ENCODE measurements at regions not wholly inside any gene's neighbourhood (a gene's known extent, or its start where the extent isn't known, plus 50 kb on each side); places are given as distances from the start of the nearest gene placed in this dataset.
"Not testable (repeated sequence)": the region's sequence is repeated elsewhere in the genome, so short reads cannot be mapped to it uniquely, and the experiment has no call there.

GRCh38 chr20:43404878-43405277 lies 52.8 kb upstream of the SRSF6 start:
- peak; percentile 6 for DNase-seq (ENCODE audit: low read depth)

DNA sequence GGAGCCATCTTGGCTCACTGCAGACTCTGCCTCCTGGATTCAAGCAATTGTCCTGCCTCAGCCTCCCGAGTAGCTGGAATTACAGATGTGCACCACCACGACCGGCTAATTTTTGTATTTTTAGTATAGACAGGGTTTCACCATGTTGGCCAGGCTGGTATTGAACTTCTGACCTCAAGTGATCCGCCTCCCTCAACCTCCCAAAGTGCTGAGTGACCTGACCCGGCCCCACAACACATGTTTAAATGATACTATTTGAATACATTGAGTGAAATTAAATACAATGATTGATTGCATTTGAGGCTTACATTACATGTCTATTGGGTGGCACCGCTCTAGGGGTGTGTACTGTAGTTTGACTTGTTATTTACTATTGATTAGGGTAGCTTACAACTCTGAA lies 56.8 kb upstream of the SRSF6 start:
- DNase-seq (ENCODE audit: low read depth), result not testable (repeated sequence)

DNA sequence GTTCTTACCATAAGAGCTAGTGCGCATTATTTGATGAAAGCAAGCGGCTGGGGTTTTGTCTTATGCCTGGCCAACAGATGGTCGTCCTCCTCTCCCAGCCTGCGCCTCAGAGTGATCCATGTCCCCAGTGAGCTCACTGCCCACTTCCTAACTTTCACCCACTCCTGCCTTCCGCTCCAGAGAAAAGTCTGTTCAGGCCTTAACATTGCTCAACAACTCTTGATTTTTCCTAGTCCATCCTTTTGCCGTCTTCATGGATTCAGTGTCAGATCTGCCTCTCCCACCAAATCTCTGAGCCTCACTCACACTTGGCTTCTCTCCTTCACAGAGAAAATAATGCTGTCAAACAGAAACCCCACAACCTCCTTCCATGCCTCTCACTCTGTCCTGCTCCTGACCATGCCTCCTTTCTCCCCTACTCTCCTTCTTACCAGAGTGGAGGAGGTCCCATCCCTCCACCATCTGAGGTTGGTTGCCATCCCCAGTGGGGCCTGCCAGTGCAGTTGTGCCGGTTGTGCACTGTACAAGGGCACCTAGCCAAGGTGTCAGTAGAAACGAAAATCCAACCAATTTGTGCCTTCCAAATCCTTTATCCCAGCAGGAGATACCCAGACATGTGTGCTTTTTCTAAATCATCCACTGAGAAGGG lies 58.9 kb upstream of the SRSF6 start:
- DNase-seq (ENCODE audit: low read depth), result no peak

GRCh38 chr20:43397147-43397546 lies 60.5 kb upstream of the SRSF6 start:
- DNase-seq (ENCODE audit: low read depth), result no peak

DNA sequence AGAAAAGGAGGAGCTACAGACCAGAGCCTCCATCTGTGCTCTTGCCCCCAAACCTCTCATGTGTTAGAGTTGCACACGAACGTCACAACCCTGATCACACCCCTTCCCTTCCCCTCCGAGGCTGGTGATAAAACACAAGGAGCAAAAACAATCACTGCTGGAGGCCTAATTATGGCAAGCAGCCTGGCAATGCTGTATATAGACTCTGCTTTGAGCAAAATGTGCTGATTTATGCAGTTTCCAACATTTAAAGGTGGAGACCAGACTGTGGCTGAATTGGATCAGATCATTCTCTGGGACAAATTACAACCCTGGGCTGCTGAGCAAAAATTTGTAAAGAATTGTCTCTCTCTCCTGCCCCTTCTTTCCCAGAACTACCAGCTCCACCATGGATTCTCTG lies 64.6 kb upstream of the SRSF6 start:
- no peak for DNase-seq (ENCODE audit: low read depth)

- no peak for DNase-seq (ENCODE audit: low read depth)
Measured at GRCh38 chr20:43392561-43392960, 65.1 kb upstream of the SRSF6 start.

- DNase-seq (ENCODE audit: low read depth), result no peak
Measured at GRCh38 chr20:43389839-43390626, 67.7 kb upstream of the SRSF6 start.

- DNase-seq (ENCODE audit: low read depth), result no peak
Measured at GRCh38 chr20:43389211-43389610, 68.5 kb upstream of the SRSF6 start.

DNA sequence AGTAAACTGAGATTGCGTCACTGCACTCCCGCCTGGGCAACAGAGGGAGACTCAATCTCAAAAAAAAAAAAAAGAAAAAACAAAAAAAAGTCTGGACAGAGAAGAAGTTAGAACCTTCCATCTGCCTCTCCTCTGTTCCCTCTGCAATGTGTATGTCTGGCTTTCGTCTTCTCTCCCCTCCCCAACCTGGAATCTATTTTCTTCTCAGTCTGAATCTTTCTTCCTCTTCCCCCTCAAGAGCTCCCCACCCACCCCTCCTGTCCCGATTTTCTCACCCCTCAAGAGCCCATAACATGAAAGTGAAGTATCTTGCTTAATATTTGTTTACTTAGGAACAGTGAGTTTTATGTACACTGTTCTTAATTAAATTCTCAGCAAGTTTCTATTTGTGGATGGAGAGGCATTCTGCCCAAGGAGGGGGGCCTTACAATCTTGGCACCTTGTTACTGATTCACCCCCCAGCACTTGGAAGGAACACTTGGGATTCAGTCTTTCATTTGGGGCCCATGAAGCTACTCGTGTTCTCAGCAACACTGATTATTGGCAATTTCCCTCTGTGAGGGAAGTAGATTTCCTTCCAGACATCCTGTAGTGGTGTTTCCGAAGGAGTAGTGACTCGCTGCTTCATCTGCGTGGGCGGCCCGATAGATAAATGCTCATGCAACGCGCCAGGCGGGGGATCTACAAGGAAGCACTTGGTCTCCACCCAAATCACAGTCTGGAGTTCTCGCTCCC lies 69.3 kb upstream of the SRSF6 start:
- DNase-seq (ENCODE audit: low read depth), result no peak

DNA sequence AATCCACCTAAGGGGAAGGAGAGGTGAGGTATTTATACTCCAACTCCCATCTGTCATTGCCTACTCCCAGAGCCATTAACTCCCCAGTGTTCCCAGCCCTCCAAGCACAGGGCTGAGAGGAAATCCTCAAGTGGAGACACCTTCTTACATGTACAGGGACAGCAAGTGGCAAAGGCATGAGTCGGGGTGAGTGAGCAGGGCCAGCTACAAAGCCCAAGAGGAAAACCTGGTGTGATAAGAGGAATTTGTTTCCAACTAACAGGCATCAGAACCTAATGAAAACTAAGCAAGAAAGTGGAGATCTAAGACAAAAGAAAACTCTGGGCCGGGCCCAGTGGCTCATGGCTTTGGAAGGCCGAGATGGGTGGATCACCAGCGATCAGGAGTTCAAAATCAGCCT lies 70.0 kb upstream of the SRSF6 start:
- DNase-seq (ENCODE audit: low read depth), result no peak

DNA sequence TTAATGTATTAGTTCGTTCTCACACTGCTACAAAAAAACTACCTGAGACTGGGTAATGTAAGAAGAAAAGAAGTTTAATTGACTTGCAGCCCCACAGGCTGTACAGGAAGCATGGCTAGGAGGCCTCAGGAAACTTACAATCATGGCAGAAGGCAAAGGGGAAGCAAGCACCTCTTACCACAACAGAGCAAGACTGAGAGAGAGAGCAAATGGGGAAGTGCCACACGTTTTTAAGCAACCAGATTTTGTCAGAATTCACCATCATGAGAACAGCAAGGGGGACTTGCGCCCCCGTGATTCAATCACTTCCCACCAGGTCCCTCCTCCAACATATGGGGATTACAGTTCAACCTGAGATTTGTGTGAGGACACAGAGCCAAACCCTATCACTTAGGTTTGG lies 70.8 kb upstream of the SRSF6 start:
- no peak for DNase-seq (ENCODE audit: low read depth)

GRCh38 chr20:43385914-43386313 lies 71.8 kb upstream of the SRSF6 start:
- DNase-seq (ENCODE audit: low read depth), result no peak

DNA sequence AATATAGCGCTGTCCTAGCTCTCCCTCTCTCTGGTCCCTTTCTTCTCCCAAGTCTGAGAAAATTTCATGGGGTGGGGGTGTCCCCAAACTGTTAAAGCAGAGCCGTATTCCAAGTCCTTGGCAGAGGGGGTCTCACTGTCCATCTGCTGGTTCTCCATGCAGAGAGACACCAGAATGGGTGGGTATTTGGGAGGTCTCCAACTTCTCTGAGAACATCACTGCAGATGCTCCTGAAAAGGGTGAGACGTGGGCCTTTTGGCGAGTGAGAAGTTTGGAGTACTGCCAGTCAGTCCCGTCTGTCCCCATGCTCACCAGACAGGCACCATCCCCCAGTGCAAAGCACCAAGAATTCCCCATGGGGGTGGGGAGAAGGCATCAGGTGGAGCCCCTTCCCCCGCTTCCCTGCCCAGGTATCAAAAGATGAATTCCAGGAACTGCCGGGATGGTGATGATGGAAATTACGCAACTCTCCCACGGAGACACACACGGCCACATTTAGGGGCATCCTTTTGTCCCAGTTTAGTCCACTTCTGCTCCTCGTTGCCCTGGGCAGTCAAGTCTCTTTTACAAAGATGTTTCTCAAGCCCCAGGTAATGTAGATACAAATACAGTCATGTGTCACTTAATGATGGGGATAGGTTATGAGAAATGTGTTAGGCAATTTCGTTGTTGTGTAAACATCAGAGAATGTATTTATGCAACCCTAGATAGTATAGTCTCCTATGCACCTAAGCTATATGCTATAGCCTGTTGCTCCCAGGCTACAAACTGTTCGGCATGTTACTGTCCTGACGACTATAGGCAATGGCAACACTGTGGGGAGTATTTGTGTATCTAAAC lies 73.4 kb upstream of the SRSF6 start:
- no peak for DNase-seq (ENCODE audit: low read depth)

- no peak for DNase-seq (ENCODE audit: low read depth)
Measured at GRCh38 chr20:43383026-43383795, 74.5 kb upstream of the SRSF6 start.

DNA sequence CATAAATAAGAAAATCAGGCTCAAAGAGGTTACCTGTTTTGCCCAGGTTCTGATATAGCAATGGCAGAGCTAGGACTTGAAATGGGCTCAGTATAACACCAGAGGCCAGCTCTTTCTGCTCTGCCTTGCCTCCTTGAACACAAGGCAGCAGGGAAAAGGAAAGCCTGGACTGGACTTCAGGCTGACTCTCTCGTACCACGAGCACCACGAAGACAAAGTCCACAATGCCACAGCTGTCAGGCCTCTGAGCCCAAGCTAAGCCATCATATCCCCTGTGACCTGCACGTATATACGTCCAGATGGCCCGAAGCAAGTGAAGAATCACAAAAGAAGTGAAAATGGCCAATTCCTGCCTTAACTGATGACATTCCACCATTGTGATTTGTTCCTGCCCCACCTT lies 75.6 kb upstream of the SRSF6 start:
- DNase-seq (ENCODE audit: low read depth), result not testable (repeated sequence)

- not testable (repeated sequence) for DNase-seq (ENCODE audit: low read depth)
Measured at GRCh38 chr20:43381533-43381932, 76.2 kb upstream of the SRSF6 start.

GRCh38 chr20:43379239-43379917 lies 78.3 kb upstream of the SRSF6 start:
- DNase-seq (ENCODE audit: low read depth), result peak; percentile 26

DNA sequence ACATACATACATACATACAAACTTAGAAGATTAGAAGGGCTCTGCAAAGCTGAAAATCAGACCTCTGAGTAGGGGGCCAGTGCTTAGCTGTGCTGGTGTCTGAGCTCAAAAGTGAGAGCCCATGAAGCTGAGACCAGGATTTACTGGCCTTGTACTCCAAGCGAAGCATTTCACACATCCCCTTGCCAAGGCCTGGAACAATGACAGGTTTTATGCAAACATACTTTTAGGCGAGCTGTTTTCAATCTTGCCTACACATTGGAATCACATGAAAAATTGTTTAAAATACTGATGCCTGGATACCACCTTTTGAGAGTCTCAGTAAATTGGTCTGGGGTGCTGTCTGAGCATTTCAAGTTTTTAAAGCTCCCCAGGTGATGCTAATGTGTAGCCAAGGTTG lies 80.9 kb upstream of the SRSF6 start:
- DNase-seq (ENCODE audit: low read depth), result no peak

DNA sequence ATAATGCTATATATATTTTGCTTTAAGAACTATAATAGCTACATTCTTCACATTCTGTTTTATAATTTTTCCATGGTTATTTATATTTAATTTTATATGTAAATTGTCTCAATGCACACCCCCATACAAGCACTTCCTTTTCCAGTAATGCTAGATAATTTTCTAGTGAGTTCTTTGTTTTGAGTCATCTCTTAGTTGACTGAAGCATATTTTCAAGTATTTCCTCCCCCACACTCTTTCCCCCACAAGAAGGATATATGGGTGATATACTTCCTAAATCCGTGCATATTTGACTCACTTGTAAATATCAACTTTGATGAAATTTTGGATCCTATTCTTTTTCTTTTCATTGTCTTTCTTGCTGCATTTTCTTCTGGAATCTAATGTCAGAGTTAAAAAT lies 82.1 kb upstream of the SRSF6 start:
- DNase-seq (ENCODE audit: low read depth), result no peak

DNA sequence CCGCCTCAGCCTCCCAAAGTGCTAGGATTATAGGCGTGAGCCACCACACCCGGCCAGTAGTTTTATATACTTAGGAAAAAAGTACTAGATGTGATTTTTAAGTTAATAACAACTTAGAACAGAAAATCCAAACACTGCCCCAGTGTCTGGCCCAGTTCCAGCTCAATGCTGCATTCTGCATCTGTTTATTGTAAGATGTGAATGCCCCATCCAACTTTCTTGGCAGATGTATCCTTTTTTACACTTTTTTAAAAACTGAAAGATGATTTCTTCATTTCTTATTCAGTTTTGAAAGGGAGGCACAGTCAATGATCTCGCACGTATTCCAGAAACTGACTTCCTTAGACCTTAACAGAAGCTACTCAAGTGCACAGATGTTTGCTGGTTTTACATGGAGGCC lies 85.6 kb upstream of the SRSF6 start:
- DNase-seq (ENCODE audit: low read depth), result no peak

- DNase-seq (ENCODE audit: low read depth), result no peak
Measured at GRCh38 chr20:43365691-43366090, 92.0 kb upstream of the SRSF6 start.

All from iris pigment epithelial cell (primary cell).